NB4 (cell line): ENCODE measurements at regions not wholly inside any gene's neighbourhood (a gene's known extent, or its start where the extent isn't known, plus 50 kb on each side); places are given as distances from the start of the nearest gene placed in this dataset.

Source experiments
- POLR2A ChIP-seq: IDR thresholded peaks from 2 replicates; pipeline ENCODE4 v1.6.1; 2011; ENCODE audit warnings: mild to moderate bottlenecking; ENCODE audit not compliant: insufficient read length; ENCODE audit errors: extremely low read depth
- TF ChIP-seq, protein P1 (sequence below): IDR thresholded peaks from one replicate; pipeline ENCODE4 v1.5.1; 2012; ENCODE audit warnings: low read depth, low read length

DNA sequence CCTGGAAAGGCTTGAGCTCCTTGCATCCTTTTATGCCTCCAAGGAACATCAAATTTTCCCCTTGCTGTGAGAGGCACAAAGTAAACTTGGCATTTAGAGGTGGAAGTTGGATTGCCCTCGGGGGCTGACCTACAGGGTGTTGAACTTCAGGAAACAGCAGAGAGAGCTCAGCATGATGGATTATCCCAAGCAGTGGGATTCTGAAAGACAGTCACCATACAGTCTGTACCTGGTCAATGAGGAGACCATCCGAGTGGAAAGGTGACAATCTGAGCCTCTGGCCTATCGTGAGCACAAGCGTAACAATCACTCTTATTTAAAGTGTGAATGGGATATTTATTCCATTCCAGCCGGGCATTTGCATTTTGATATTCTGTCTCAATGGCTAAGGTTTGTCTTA lies 105.6 kb upstream of the NECTIN3 start:
- TF ChIP-seq POLR2A = no peak
- TF ChIP-seq, protein P1, sequence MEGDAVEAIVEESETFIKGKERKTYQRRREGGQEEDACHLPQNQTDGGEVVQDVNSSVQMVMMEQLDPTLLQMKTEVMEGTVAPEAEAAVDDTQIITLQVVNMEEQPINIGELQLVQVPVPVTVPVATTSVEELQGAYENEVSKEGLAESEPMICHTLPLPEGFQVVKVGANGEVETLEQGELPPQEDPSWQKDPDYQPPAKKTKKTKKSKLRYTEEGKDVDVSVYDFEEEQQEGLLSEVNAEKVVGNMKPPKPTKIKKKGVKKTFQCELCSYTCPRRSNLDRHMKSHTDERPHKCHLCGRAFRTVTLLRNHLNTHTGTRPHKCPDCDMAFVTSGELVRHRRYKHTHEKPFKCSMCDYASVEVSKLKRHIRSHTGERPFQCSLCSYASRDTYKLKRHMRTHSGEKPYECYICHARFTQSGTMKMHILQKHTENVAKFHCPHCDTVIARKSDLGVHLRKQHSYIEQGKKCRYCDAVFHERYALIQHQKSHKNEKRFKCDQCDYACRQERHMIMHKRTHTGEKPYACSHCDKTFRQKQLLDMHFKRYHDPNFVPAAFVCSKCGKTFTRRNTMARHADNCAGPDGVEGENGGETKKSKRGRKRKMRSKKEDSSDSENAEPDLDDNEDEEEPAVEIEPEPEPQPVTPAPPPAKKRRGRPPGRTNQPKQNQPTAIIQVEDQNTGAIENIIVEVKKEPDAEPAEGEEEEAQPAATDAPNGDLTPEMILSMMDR = no peak
